ENCODE measurements at regions not wholly inside any gene's neighbourhood (a gene's known extent, or its start where the extent isn't known, plus 50 kb on each side); places are given as distances from the start of the nearest gene placed in this dataset.

GRCh38 chr4:189255636-189256035 is 685.0 kb upstream of the FRG1 start:
- DNase-seq = no peak
- no peaks in the 10 kb centered on the region for H3K4me1 Mint-ChIP-seq
- H3K27me3 Mint-ChIP-seq = no peaks in the 10 kb centered on the region
- H3K4me3 Mint-ChIP-seq = no peak overlapping the region
- ATAC-seq (ENCODE audit: low read depth) = no peak
- H3K27ac Mint-ChIP-seq = no peak overlapping the region
- POLR2A ChIA-PET = no interaction called here
- peaks cover 9% of the 10 kb centered on the region for H3K9me3 Mint-ChIP-seq
- H3K36me3 Mint-ChIP-seq = no peaks in the 10 kb centered on the region

- H3K9me3 Mint-ChIP-seq = peaks cover 9% of the 10 kb centered on the region
- no peak for ATAC-seq (ENCODE audit: low read depth)
- H3K4me3 Mint-ChIP-seq = no peak overlapping the region
These were observed 679.2 kb upstream of the FRG1 start for GRCh38 chr4:189261475-189261874.

GRCh38 chr4:189265515-189265914 is 675.2 kb upstream of the FRG1 start:
- DNase-seq = no peak
- POLR2A ChIA-PET = no interaction called here
- Mint-ChIP-seq H3K27ac (no peak overlapping the region), H3K27me3 (no peaks in the 10 kb centered on the region), H3K36me3 (no peaks in the 10 kb centered on the region), H3K4me1 (no peaks in the 10 kb centered on the region), H3K4me3 (no peak overlapping the region), H3K9me3 (peaks cover 10% of the 10 kb centered on the region)
- ATAC-seq (ENCODE audit: low read depth) = no peak

More at GRCh38 chr4:189261475-189261874, 679.2 kb upstream of the FRG1 start:
- no peak for DNase-seq
- Mint-ChIP-seq H3K27me3 (no peaks in the 10 kb centered on the region), H3K4me1 (no peaks in the 10 kb centered on the region), H3K36me3 (no peaks in the 10 kb centered on the region), H3K27ac (no peak overlapping the region)
- POLR2A ChIA-PET = no interaction called here

GRCh38 chr4:189267312-189267965 is 673.2 kb upstream of the FRG1 start:
- Mint-ChIP-seq H3K9me3 (peaks cover 10% of the 10 kb centered on the region), H3K27me3 (no peaks in the 10 kb centered on the region), H3K4me1 (no peaks in the 10 kb centered on the region), H3K36me3 (no peaks in the 10 kb centered on the region), H3K27ac (no peak overlapping the region), H3K4me3 (no peak overlapping the region)
- DNase-seq (no peak), ATAC-seq (ENCODE audit: low read depth) (no peak)
- POLR2A ChIA-PET = no interaction called here

GRCh38 chr4:189278597-189279165 is 662.0 kb upstream of the FRG1 start:
- Mint-ChIP-seq H3K4me3 (no peak overlapping the region), H3K36me3 (no peaks in the 10 kb centered on the region), H3K27ac (no peak overlapping the region), H3K27me3 (no peaks in the 10 kb centered on the region), H3K9me3 (peaks cover 4% of the 10 kb centered on the region), H3K4me1 (no peaks in the 10 kb centered on the region)
- POLR2A ChIA-PET = no interaction called here
- no peak for DNase-seq
- no peak for ATAC-seq (ENCODE audit: low read depth)

- Mint-ChIP-seq H3K27ac (no peak overlapping the region), H3K9me3 (peaks cover 4% of the 10 kb centered on the region), H3K36me3 (no peaks in the 10 kb centered on the region), H3K4me3 (no peak overlapping the region), H3K27me3 (no peaks in the 10 kb centered on the region), H3K4me1 (no peaks in the 10 kb centered on the region)
- POLR2A ChIA-PET = no interaction called here
- DNase-seq (no peak), ATAC-seq (ENCODE audit: low read depth) (no peak)
These were observed 661.5 kb upstream of the FRG1 start for GRCh38 chr4:189279188-189279587.

- H3K4me1 Mint-ChIP-seq = no peaks in the 10 kb centered on the region
- DNase-seq = no peak
- ATAC-seq (ENCODE audit: low read depth) = no peak
- POLR2A ChIA-PET = no interaction called here
- H3K36me3 Mint-ChIP-seq = no peaks in the 10 kb centered on the region
- no peak overlapping the region for H3K27ac Mint-ChIP-seq
- H3K27me3 Mint-ChIP-seq = no peaks in the 10 kb centered on the region
- H3K4me3 Mint-ChIP-seq = no peak overlapping the region
- H3K9me3 Mint-ChIP-seq = peaks cover 2% of the 10 kb centered on the region
These were observed 655.3 kb upstream of the FRG1 start for GRCh38 chr4:189285377-189285776.

GRCh38 chr4:189291939-189292338 is 648.7 kb upstream of the FRG1 start:
- no peak for DNase-seq
- Mint-ChIP-seq H3K36me3 (no peaks in the 10 kb centered on the region), H3K4me1 (no peaks in the 10 kb centered on the region), H3K27ac (no peak overlapping the region), H3K9me3 (peaks cover 1% of the 10 kb centered on the region), H3K4me3 (no peak overlapping the region), H3K27me3 (no peaks in the 10 kb centered on the region)
- ATAC-seq (ENCODE audit: low read depth) = no peak
- POLR2A ChIA-PET = no interaction called here

GRCh38 chr4:189293459-189293858 is 647.2 kb upstream of the FRG1 start:
- POLR2A ChIA-PET = no interaction called here
- H3K9me3 Mint-ChIP-seq = peaks cover 1% of the 10 kb centered on the region
- no peaks in the 10 kb centered on the region for H3K27me3 Mint-ChIP-seq
- no peak overlapping the region for H3K27ac Mint-ChIP-seq
- ATAC-seq (ENCODE audit: low read depth) (no peak), DNase-seq (no peak)
- H3K4me3 Mint-ChIP-seq = no peak overlapping the region
- no peaks in the 10 kb centered on the region for H3K4me1 Mint-ChIP-seq
- H3K36me3 Mint-ChIP-seq = no peaks in the 10 kb centered on the region

GRCh38 chr4:189294574-189294973 is 646.1 kb upstream of the FRG1 start:
- no peak overlapping the region for H3K27ac Mint-ChIP-seq
- POLR2A ChIA-PET = no interaction called here
- H3K27me3 Mint-ChIP-seq = no peaks in the 10 kb centered on the region
- H3K9me3 Mint-ChIP-seq = peaks cover 1% of the 10 kb centered on the region
- H3K36me3 Mint-ChIP-seq = no peaks in the 10 kb centered on the region
- DNase-seq (no peak), ATAC-seq (ENCODE audit: low read depth) (no peak)
- no peak overlapping the region for H3K4me3 Mint-ChIP-seq
- H3K4me1 Mint-ChIP-seq = no peaks in the 10 kb centered on the region

- no peak for DNase-seq
- no peak overlapping the region for H3K27ac Mint-ChIP-seq
- POLR2A ChIA-PET = no interaction called here
- H3K9me3 Mint-ChIP-seq = no peaks in the 10 kb centered on the region
- H3K4me3 Mint-ChIP-seq = no peak overlapping the region
- no peak for ATAC-seq (ENCODE audit: low read depth)
- H3K36me3 Mint-ChIP-seq = no peaks in the 10 kb centered on the region
- H3K4me1 Mint-ChIP-seq = no peaks in the 10 kb centered on the region
- H3K27me3 Mint-ChIP-seq = no peaks in the 10 kb centered on the region
These were observed 641.0 kb upstream of the FRG1 start for GRCh38 chr4:189299706-189300105.

- no peak for ATAC-seq (ENCODE audit: low read depth)
- H3K9me3 Mint-ChIP-seq = no peaks in the 10 kb centered on the region
- H3K27me3 Mint-ChIP-seq = no peaks in the 10 kb centered on the region
- POLR2A ChIA-PET = no interaction called here
- H3K27ac Mint-ChIP-seq = no peak overlapping the region
- H3K4me3 Mint-ChIP-seq = no peak overlapping the region
- no peaks in the 10 kb centered on the region for H3K4me1 Mint-ChIP-seq
- no peak for DNase-seq
- H3K36me3 Mint-ChIP-seq = no peaks in the 10 kb centered on the region
These were observed 639.0 kb upstream of the FRG1 start for GRCh38 chr4:189301692-189302091.

- Mint-ChIP-seq H3K4me1 (no peaks in the 10 kb centered on the region), H3K4me3 (no peak overlapping the region), H3K36me3 (no peaks in the 10 kb centered on the region), H3K9me3 (no peaks in the 10 kb centered on the region), H3K27me3 (no peaks in the 10 kb centered on the region), H3K27ac (no peak overlapping the region)
- no peak for DNase-seq
- no peak for ATAC-seq (ENCODE audit: low read depth)
- POLR2A ChIA-PET = no interaction called here
These were observed 638.0 kb upstream of the FRG1 start for GRCh38 chr4:189302719-189303118.

GRCh38 chr4:189304167-189304566 is 636.5 kb upstream of the FRG1 start:
- POLR2A ChIA-PET = no interaction called here
- no peaks in the 10 kb centered on the region for H3K4me1 Mint-ChIP-seq
- H3K36me3 Mint-ChIP-seq = no peaks in the 10 kb centered on the region
- H3K9me3 Mint-ChIP-seq = no peaks in the 10 kb centered on the region
- DNase-seq (no peak), ATAC-seq (ENCODE audit: low read depth) (no peak)
- H3K27me3 Mint-ChIP-seq = no peaks in the 10 kb centered on the region
- H3K27ac Mint-ChIP-seq = no peak overlapping the region
- H3K4me3 Mint-ChIP-seq = no peak overlapping the region

- no peak for ATAC-seq (ENCODE audit: low read depth)
These were observed 635.9 kb upstream of the FRG1 start for GRCh38 chr4:189304809-189305208.

More at GRCh38 chr4:189304809-189305208, 635.9 kb upstream of the FRG1 start:
- Mint-ChIP-seq H3K36me3 (no peaks in the 10 kb centered on the region), H3K27me3 (no peaks in the 10 kb centered on the region), H3K9me3 (no peaks in the 10 kb centered on the region), H3K4me1 (no peaks in the 10 kb centered on the region), H3K4me3 (no peak overlapping the region), H3K27ac (no peak overlapping the region)
- POLR2A ChIA-PET = no interaction called here
- DNase-seq = no peak
